ENCODE measurements at regions not wholly inside any gene's neighbourhood (a gene's known extent, or its start where the extent isn't known, plus 50 kb on each side); places are given as distances from the start of the nearest gene placed in this dataset.

GRCh38 chr4:80124246-80125211 lies 51.5 kb upstream of the ANTXR2 start:
- no peak for DNase-seq (ENCODE audit: low read depth)
- H3K4me3 ChIP-seq (ENCODE audit: low read depth, low read length) = no peak overlapping the region
- TF ChIP-seq CTCF (IDR thresholded peaks at IDR 0.05; ENCODE audit: insufficient read depth, low read depth, low read length, missing control alignments) = no peak
